GM19035 (cell line): ENCODE measurements at regions not wholly inside any gene's neighbourhood (a gene's known extent, or its start where the extent isn't known, plus 50 kb on each side); places are given as distances from the start of the nearest gene placed in this dataset.
"Not testable (repeated sequence)": the region's sequence is repeated elsewhere in the genome, so short reads cannot be mapped to it uniquely, and the experiment has no call there.

Experiments used
- ATAC-seq: cut with Tn5 transposase; IDR thresholded peaks from one replicate; pipeline ENCODE4 v1.9.1; 2021; ENCODE audit not compliant: unreplicated experiment

GRCh38 chr6:140494321-140495108 is 1120.1 kb upstream of the CITED2 start:
- ATAC-seq = no peak

- not testable (repeated sequence) for ATAC-seq
Measured at GRCh38 chr6:140493470-140493869, 1119.0 kb upstream of the CITED2 start.

- no peak for ATAC-seq
Measured at GRCh38 chr6:140490081-140490480, 1115.6 kb upstream of the CITED2 start.

DNA sequence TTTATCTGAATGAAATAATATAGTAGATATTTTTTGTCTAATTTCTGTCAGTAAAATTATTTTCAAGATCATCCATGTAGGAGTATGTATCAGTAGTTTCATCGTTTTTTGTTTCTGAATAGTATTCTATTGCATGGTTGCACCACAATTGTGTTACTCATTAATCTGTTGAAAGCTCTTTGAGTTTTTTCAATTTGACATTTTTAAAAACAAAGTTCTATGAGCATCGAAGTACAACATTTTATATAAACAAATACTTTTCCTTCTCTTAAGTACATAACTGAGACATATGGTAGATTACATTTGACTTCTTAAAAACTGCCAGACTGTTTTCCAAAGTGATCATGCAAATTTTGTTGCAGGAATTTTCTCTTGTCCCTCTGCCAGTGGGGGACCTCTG is 1113.1 kb upstream of the CITED2 start:
- ATAC-seq = no peak

DNA sequence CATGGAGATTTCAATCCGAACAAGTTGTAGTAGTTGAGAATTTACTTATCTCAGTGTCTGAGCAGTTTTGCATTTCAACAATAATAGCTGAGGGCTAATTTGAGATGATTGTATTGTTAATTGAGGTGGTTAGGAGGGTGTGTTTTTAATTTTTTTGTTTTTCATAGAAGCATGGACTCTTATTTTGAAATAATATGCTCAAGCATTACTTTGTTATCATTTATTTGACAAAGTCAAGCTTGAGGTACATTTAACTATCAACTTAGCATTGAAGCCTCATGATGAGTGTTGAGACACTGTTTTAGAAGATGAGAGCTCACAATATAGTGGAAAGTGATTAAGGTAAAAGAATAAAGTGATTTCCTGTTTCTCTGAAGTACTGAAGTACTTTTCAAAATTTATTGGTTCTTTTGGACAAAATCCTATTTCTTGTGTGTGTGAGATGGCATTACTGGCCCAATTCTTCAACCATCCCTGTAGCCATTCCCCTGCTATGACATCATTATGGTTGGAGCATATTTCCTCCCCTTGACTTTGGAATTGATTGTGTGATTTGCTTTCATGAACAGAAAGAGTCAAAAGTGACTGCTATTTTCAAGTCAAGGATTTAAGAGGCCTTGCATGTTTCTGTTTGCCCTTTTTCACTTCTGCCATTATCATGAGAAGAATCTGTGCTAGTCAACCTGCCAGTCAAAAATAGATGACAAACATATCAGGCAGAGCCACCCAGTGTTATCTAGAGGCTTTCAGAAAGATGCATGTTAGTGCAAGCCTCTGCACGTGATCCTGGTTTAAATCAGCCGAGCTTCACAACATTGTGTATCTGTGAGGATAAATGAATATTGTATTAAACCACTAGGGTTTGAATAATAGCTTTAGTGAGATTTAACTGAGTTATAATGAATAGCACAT is 1112.3 kb upstream of the CITED2 start:
- ATAC-seq = no peak

DNA sequence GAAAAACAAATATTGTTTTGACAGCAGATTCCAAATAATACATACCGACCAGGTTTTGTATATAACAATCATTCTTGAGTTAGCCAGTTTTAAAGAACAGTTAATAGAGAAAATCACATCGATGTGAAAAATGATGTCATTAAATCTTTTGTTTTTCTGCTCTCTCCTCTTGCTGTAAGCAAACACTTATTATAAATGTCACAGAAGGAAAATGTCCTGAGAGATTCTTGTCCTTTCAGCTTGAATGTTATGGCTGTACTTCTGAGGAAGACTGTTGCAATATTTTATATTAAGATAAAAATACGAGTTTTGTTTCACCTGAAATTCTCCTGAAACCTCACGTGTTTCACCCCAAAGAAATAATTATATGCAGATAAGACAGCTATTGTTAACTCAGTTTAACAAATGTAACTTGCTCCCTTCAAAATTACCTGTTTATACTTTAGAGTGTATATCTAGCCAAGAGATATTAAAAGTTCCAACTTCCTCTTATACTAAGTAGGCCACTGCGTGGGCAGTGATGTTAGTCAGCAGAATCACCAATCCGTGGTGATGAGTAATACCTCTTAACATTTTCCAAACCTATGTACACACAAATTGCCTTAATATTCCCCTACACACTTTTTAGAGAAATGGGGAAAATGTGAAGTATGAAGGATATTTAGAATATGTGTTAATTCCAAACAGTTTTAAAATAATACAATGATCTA is 1111.4 kb upstream of the CITED2 start:
- ATAC-seq = no peak

DNA sequence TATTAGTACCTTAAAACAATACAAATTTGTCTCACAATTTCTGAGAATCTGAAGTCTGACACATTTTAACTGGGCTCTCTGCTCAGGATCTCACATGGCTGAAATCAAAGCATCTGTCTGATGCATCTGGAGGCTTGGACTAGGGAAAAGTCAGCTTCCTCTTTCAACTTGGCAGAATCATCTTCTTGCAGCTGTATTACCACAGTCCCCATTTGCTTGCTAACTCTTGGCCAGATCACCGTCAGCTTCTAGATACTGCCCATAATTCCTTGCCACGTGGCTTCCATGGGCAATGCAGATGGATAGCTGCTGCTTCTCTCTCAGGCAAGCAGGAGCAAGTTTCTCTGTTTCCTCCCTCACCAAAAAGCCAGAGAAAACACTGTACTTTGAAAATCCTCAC is 1106.4 kb upstream of the CITED2 start:
- ATAC-seq = no peak

DNA sequence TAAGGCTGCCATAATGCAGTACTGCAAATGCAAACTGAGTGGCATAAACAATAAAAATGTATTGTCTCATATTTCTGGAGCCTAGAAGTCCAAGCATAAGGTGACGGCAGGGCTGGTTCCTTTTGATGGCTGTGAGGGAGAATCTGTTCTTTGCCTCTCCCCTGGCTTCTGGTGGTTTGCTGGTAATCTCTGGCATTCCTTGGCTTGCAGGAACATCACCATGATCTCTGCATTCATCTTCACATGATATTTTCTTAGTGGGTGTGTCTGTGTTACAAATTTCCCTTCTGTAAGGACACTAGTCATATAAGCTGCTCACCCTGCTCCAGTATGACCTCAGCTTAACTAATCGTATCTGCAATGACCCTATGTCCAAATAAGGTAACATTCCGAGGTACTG is 1104.2 kb upstream of the CITED2 start:
- ATAC-seq = no peak

DNA sequence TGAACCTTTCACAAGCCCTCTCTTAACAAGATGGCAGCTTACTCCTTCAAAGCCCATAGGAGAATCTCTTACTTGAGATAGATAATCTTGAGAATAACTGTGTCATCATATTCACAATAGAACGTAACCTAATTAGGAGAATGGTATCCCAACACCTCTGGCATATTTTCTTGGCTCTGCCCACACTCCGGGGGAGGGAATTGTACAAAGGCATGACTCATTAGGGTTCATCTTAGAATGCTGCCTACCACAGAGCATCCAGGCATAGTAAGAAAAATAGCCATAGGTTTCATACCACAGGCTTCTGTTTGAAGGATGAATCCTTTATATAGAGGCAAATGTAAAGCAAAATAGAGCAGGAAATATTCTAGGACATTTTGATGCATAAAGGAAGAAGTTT is 1100.6 kb upstream of the CITED2 start:
- no peak for ATAC-seq

- no peak for ATAC-seq
Measured at GRCh38 chr6:140464720-140465119, 1090.3 kb upstream of the CITED2 start.

DNA sequence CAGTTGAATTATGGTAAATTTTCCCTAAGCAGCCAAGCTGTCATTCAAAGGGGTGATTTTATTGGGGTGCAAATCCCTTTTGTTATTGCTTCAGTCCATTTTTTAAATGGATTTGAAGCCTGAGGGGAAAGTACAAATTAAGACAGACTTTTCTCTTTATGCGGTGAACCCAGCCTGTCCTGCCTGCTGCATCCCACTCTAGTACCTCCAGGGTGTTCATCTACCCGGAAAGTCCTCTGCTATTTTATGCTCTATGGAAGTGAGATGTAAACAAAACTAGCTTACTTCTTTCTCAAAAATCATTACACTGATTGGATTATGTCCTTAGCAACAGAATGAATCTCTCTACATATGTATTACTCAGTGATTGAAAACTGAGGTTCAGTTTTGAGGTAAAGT is 1088.9 kb upstream of the CITED2 start:
- no peak for ATAC-seq

DNA sequence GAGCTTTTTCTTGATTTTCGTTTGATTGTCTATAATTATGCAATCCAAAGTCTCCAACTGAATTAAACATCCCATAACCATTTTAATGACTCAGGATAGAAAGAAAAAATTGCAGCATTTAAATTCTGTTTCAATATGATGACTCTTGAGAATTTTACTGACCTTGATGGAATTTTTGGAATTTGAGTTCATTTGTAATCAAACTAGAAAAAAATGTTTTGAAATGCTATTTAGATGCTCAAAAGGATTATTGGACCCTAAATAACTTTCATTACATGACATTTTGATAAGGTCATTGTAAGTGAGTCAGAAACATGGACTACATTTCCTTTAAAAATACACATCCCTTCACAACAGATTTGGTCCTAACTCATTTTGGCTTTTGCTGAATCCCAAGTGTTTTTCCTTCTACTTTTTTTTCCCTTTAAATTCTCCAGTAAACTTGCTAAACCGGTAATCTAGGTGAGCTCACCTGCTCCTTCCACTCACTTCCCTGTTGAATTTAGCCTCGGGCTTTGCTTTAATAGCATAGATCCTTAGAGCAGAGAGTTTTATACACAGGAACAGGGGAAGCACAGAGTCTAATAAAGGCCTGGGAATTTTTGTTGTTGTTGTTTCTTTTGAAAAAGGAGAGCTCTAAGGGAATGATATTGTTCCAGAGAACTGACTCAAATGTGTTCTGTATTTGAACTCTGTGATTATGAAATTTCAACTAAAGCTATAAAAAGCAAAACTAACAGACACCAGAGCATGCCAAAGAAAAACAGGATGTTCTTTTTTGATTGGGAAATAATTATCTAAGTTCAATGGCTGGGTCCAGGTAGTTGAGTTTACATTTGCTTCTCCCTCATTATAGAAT is 1088.2 kb upstream of the CITED2 start:
- ATAC-seq = no peak

DNA sequence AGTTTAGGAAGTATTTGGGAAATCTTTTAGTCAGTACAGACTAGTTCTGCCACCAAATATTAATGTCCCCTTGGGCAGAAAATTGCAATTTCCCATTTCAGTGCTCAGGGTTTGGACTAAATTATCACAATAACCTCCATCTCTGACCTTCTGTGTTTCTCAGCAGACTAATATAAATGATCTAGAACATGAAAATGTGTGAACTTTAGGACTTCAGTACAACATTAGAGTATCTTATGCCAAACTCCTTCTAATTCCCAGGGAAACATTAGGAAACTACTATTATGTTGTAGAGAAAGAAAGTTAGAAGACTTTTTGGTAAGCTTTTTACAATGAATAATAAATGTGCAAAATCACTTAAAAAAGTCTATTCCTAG is 1087.6 kb upstream of the CITED2 start:
- ATAC-seq = no peak

- no peak for ATAC-seq
Measured at GRCh38 chr6:140460267-140460666, 1085.8 kb upstream of the CITED2 start.

- no peak for ATAC-seq
Measured at GRCh38 chr6:140459209-140459608, 1084.8 kb upstream of the CITED2 start.

DNA sequence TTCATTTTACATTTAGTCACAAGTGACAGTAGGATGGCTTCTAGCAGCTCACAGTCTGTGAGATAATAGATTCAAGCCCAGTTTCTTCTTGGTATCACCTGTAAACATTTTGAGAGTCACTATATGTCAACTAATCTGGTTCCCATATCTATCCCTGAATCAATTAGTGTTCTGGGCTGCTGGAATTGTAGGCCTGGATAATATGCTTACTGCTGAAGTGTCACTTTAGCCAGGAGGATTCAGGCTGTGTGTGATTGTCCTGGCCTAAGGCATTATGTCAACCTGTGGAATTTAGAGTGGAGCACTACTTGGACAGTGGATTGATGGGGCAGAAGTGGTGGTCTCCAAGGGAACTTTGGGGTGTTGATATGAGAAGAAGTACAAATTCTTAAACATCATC is 1071.8 kb upstream of the CITED2 start:
- no peak for ATAC-seq

DNA sequence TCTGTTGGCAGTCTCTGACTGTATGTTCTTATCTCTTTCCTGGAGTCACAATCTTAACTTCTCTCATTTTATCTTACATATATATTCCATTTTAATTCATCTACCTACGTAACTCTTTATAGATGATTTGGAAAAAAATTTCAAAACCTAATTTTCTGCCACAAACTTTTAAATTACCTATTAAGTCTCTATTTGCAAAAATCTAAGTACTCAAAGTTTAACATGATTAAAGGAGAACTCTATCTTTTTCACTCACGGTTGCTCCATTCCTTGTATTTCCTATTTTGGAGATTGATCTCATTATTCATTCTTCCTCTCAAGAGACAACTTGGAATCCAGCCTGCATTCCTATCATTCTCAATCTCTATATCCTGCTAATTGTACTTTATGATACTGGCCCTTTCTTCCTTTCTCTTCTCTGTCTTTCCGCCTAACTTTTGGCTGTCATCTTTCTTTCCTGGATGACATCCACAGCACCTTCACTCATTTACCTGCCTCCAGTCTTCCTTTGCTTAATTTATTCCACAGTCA is 1071.1 kb upstream of the CITED2 start:
- no peak for ATAC-seq

DNA sequence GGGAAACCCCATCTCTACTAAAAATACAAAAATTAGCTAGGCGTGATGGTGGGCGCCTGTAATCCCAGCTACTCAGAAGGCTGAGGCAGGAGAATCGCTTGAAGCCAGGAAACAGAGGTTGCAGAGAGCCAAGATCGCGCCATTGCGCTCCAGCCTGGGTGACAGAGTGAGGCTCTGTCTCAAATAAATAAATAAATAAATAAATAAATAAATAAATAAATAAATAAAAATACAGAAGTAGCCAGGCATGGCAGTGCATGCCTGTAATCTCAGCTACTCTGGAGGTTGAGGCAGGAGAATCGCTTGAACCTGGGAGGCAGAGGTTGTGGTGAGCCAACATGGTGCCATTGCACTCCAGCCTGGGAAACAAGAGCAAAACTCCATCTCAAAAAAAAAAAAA is 1068.7 kb upstream of the CITED2 start:
- ATAC-seq = not testable (repeated sequence)

GRCh38 chr6:140441256-140441655 is 1066.8 kb upstream of the CITED2 start:
- ATAC-seq = no peak

DNA sequence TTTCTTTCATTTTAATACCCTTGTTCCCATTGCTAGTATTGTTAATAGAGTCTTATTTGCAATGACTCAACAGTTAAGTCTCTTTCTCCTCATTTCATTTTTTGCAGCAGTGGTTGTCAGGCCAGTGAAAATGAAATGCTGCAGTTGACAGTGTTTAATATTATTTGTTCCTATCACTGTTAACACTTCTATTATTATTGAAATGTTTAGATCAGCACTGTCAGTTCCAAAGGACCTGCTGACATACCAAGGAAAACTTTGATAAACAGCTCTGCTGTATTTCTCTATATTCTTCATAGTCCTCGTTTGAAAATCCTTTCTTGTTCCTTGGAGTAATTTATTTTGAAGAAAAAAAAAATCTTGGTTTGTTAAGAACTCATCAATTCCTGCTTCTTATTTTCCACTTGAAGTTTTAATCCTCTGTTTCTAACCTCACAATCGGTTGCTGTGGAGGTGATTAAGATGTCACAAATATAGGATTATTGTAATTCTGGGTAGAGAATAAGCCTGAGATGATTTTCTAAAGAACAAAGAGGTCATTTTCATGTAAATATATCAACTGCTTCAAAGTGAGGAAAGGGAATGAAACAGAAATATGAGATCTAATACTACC is 1065.9 kb upstream of the CITED2 start:
- no peak for ATAC-seq
